ENCODE measurements at regions not wholly inside any gene's neighbourhood (a gene's known extent, or its start where the extent isn't known, plus 50 kb on each side); places are given as distances from the start of the nearest gene placed in this dataset.

DNA sequence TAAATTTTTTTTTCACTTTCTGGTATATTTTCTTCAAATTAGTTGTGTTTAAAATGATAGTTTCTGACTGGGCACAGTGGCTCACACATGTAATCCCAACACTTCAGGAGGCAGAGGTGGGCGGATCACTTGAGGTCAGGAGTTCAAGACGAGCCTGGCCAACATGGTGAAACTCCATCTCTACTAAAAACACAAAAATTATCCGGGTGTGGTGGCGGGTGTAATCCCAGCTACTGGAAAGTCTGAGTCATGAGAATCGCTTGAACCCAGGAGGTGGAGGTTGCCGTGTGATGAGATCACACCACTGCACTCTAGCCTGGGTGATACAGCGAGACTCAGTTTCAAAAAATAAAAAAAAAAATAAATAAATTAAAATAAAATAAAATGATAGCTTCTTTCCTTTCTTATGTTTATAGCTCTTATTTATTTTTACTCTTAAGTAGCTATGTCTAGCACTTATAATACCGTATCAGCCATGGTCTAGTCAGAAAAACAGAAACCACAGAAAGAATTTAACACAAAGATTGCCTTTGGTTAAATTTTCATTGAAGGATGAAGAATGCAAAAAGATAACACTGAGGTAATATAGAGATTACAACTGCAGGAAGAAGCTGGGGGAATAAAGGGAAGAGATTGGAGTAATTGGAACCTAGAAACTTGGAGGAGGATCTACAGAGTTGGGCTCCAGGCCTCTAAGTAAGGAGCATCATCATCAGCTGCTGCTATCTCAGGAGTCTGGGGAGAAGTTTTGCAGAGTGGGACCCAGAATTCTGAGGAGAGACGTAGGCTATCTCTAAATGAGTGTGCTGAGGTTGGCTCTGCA, 54.7 kb upstream of the MBOAT2 start:
- TF ChIP-seq POLR2A (IDR thresholded peaks at IDR 0.05): no peak
- TF ChIP-seq, protein P1, sequence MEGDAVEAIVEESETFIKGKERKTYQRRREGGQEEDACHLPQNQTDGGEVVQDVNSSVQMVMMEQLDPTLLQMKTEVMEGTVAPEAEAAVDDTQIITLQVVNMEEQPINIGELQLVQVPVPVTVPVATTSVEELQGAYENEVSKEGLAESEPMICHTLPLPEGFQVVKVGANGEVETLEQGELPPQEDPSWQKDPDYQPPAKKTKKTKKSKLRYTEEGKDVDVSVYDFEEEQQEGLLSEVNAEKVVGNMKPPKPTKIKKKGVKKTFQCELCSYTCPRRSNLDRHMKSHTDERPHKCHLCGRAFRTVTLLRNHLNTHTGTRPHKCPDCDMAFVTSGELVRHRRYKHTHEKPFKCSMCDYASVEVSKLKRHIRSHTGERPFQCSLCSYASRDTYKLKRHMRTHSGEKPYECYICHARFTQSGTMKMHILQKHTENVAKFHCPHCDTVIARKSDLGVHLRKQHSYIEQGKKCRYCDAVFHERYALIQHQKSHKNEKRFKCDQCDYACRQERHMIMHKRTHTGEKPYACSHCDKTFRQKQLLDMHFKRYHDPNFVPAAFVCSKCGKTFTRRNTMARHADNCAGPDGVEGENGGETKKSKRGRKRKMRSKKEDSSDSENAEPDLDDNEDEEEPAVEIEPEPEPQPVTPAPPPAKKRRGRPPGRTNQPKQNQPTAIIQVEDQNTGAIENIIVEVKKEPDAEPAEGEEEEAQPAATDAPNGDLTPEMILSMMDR (IDR thresholded peaks at IDR 0.05): no peak

Data from Peyer's patch (tissue), 4 donors.